LNCAP (cell line): ENCODE measurements at regions not wholly inside any gene's neighbourhood (a gene's known extent, or its start where the extent isn't known, plus 50 kb on each side); places are given as distances from the start of the nearest gene placed in this dataset.

Experiments
- TF ChIP-seq, protein P1 (sequence below): fragments of 450-650 bp; IDR thresholded peaks from 2 replicates; pipeline ENCODE4 v1.5.1; 2017; ENCODE audit warnings: mild to moderate bottlenecking

DNA sequence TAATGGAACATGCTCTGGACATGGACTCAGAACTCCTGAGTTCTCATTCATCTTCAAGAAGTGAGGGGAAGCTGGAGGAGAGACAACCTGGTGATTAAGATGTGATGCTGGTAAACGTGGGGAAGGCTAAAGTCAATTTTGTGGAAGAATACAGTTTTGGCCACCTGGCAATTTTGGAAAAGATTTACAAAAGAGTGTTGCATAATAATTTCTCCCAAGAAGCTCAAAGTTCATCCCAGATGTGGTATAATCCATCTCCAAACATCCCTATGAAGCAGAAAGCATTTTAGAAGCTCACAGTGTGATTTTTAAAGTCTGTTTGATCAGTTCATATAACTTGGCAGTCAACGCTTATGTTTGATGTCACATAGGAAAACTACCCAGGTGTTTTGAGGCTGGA lies 208.7 kb downstream of the LMX1A start:
- TF ChIP-seq, protein P1, sequence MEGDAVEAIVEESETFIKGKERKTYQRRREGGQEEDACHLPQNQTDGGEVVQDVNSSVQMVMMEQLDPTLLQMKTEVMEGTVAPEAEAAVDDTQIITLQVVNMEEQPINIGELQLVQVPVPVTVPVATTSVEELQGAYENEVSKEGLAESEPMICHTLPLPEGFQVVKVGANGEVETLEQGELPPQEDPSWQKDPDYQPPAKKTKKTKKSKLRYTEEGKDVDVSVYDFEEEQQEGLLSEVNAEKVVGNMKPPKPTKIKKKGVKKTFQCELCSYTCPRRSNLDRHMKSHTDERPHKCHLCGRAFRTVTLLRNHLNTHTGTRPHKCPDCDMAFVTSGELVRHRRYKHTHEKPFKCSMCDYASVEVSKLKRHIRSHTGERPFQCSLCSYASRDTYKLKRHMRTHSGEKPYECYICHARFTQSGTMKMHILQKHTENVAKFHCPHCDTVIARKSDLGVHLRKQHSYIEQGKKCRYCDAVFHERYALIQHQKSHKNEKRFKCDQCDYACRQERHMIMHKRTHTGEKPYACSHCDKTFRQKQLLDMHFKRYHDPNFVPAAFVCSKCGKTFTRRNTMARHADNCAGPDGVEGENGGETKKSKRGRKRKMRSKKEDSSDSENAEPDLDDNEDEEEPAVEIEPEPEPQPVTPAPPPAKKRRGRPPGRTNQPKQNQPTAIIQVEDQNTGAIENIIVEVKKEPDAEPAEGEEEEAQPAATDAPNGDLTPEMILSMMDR = no peak

DNA sequence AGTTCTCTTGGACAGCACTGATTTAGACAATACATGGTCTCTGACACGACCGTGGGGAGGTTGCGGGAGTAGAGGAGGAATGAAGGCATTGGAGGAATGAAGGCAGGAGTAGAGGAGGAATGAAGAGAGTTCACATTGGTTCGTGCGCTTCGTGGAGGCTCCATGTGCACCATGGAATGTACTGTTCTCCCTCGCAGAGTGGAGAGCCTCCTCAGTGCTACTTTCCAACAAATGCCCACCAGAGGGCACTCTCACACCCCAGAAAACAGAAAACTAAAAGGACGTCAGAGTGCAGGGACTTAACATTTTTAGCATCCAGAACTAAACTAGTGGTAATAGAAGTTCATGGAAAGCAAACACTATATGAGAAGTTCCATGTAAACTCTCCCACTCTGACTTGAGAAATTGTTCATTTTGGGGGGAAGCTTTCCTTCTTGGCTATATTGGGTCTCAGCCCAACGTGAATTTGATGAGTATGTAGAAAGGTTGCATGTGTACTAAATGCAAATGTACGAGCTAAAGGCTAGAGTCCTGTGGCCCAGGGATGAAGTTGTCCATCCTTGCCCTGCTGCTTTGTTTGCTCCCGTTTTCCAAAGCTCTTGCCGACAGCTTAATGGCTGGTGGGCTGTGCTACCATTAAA lies 211.6 kb downstream of the LMX1A start:
- TF ChIP-seq, protein P1 = peak; percentile 91

DNA sequence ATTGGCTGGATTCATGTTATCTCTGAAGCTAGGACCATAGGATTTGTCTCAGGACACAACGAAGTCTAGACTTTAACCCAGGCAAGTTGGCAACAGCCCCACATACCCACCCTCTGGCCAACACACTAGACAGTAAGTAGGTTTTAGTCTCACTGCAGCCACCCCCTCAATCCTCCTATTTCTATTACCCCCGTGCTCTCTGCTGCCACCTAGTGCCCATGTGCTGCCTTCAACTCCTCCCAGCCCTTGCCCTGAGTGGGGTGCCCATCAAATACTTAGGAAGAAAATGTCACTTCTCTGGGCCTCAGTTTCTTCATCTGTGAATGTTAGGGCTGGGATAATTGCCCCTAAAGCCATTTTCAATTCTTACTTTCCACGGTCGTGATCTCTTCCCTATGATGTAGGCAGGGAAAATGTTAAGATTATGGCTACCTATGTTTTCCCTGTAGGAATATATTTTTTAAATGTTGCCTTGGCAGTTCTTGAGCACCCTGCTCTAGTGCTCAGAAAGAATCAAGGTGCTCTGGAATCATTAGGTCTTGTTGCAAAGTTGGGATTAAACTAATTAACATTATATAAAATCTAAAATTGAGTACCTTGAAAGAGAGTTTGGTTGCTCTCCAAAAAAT lies 213.0 kb downstream of the LMX1A start:
- TF ChIP-seq, protein P1 = peak; percentile 96

DNA sequence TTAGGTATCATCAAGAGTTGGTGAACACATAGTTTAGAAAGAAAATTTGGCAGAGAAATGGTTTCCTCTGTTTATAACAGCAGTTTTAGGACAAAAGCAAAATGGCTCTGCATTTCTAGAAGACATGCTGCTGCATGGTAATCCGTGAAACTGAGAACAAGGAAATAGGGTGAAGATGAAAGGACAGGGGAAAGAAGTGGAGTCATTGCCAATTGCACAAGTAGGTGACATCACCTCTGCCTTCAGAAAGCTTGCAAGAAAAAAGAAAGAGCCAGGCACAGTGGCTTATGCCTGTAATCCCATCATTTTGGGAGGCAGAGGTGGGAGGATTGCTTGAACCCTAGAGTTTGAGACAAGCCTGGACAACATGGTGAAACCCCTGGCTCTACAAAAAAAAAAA lies 217.6 kb downstream of the LMX1A start:
- TF ChIP-seq, protein P1 = no peak

DNA sequence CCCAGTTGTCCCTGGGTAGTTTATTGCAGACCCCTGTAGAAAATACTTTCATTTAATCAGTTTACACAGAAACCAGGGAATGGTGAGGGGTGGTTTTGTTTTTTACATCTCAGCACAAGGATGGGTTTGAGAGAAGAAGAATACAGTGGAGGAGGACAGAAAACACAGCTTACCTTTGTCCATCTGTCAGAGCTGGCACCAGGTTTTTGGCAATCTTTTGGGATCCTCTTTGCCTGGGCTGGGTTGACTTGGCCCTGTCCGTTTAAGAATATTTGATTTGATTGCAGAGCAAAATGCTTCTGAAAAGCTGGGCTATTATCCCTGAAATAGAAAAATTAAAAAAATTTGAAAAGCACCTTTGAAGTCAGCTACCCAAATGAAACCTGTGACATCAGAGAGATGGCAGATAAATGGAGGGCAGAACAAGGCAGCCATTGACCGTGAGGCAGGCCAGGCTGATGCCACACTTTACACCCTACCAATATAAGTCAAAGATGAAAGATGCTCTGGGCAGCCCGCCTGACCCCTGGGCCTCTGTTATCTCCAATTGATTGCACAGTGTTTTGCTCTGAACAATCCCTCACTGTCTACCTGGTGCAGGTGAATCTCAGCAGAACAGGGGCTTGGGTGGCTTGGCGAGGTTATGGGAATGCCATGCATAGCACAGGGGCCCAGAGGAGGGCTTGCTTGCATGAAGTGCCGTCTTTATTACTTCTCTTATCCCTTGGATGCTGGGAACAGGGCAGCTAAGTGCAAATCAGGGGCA lies 218.8 kb downstream of the LMX1A start:
- TF ChIP-seq, protein P1 = no peak

DNA sequence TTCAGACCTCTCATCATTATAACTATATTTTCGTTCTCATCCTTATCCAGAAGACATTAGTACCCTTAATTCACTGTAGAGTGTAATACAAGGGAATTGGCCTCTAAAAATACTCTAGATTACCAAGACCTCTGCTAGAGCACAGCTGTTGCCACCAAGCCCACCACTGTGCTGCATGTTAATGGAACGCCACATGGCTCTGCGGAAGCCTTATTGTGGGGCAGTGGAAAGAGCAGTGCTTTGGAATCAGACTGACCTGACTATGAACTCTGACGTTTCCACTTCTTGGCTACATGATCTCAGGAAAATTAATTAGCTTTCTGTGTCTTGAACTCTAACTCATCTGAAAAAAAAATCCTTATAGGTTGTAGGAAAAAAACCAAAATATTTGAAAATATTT lies 222.1 kb downstream of the LMX1A start:
- TF ChIP-seq, protein P1 = no peak

DNA sequence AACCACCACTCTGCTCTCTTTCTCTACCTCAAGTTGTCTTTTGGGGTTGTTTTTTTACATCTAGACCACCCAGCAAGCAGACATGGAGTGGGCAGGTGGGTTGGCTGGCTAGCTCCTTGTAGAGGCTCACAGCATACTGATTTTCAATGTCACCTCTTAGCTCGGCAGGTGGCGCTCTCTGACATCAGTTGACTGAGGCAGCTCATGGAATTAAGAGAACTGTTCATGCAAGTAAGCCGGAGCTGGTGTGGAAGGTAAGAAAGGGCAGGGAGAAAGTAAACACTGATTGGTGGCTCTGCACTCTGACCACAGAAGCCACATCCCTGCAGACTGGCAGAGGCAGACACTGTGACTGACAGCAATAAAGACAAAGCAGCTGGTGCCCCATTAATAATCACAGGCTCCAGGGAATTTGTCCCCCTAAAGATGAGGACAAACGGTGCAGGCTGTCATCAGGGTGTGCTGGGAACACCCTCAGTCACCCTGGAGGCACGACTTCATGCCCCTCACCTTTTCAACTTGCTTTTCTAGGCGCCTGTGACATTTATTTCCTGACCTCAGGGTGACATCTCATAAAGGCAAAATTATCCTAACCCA lies 226.8 kb downstream of the LMX1A start:
- TF ChIP-seq, protein P1 = peak; percentile 92
